IPS-15b (cell line): ENCODE measurements at regions not wholly inside any gene's neighbourhood (a gene's known extent, or its start where the extent isn't known, plus 50 kb on each side); places are given as distances from the start of the nearest gene placed in this dataset.

ENCODE experiments used
- H3K27me3 ChIP-seq: one replicate; pipeline ENCODE4 v1.6.1; 2013; ENCODE audit warnings: low read length; ENCODE audit not compliant: control insufficient read depth, insufficient read depth
- H3K36me3 ChIP-seq: one replicate; pipeline ENCODE4 v1.6.1; 2013; ENCODE audit warnings: low read length; ENCODE audit not compliant: control insufficient read depth, insufficient read depth
- H3K4me1 ChIP-seq: one replicate; pipeline ENCODE4 v1.6.1; 2013; ENCODE audit warnings: mild to moderate bottlenecking, low read length; ENCODE audit not compliant: control insufficient read depth, insufficient read depth
- H3K4me3 ChIP-seq: one replicate; pipeline ENCODE4 v1.5.1; 2013; ENCODE audit warnings: low read depth, low read length
- H3K9ac ChIP-seq: one replicate; pipeline ENCODE4 v1.6.1; 2013; ENCODE audit warnings: low read depth, mild to moderate bottlenecking, low read length
- H3K9me3 ChIP-seq: one replicate; pipeline ENCODE4 v1.6.1; 2013; ENCODE audit warnings: mild to moderate bottlenecking, low read length; ENCODE audit not compliant: control insufficient read depth, insufficient read depth

DNA sequence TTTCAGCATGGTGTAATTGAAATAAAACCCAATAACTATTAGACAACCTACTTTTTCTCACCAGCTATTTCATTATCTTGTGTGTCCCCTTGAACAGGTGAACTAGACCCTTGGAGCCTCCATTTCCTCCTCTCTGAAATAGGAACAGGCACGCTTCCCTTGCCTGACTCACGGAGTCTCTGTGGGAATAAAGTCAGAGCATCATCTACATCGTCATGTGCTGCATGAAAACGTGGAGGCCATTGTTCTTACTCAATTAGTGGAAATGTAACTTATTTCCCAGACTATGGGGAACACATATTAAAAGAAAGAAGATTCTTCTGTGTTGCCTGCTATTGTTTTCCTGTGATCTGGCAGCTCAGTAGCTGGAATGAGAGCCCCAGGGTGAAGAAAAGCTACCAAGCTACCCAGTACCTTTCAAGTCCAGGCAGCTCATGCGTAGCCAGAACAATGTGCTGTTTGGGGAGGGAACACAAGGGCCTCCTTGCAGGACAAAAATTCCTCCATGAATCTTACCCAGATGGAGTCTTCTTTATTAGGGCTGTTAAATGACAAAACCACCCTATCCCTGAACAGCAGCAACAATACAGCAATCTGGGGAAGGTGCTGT is 59.8 kb downstream of the SOX11 start:
- Histone ChIP-seq H3K36me3 (no peaks in the 10 kb centered on the region), H3K4me3 (no peak overlapping the region), H3K9me3 (no peaks in the 10 kb centered on the region), H3K4me1 (no peaks in the 10 kb centered on the region), H3K27me3 (no peaks in the 10 kb centered on the region), H3K9ac (no peak overlapping the region)

DNA sequence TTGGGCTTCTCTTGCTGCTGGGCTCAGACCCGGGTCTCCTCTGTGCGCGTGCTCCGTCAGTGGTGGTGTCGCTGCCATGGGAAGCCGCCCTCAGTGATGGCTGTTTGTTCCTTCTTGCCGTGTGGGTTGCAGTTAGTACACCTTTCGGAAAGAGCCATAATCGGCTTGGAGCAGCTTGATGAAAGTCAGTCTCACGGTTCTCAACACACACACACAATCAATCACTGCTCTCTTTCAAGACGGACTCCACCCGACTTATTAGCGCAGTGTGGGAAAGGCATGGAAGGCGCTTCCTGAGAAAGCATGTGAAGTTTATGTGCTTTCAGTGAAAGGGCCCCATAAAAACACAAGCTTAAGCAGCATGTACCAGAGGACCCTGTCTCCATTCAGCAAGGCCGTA is 64.1 kb downstream of the SOX11 start:
- Histone ChIP-seq H3K9me3 (no peaks in the 10 kb centered on the region), H3K9ac (no peak overlapping the region), H3K4me1 (no peaks in the 10 kb centered on the region), H3K4me3 (no peak overlapping the region), H3K27me3 (no peaks in the 10 kb centered on the region), H3K36me3 (no peaks in the 10 kb centered on the region)

DNA sequence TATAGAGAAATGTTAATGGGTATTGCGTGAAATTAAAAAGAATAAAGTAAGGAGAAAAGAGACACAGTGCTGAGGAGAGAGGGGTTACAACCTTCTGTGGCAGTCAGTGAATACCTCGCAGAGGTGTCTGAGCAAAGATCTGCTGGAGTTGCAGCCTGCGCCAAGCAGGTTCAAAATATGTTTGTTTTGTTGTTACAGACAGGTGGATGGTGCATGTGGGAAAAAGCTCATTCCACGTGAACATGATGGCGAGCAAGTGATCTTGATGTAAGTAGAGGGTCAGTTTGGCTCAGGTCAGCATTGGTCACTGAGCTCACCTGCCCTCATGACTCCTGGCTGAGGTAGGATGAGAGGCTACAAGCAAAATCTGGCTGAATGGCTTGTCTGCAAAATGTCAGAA is 66.2 kb downstream of the SOX11 start:
- no peaks in the 10 kb centered on the region for H3K4me1 ChIP-seq
- no peaks in the 10 kb centered on the region for H3K27me3 ChIP-seq
- H3K9ac ChIP-seq = no peak overlapping the region
- no peaks in the 10 kb centered on the region for H3K36me3 ChIP-seq
- no peaks in the 10 kb centered on the region for H3K9me3 ChIP-seq
- no peak overlapping the region for H3K4me3 ChIP-seq

DNA sequence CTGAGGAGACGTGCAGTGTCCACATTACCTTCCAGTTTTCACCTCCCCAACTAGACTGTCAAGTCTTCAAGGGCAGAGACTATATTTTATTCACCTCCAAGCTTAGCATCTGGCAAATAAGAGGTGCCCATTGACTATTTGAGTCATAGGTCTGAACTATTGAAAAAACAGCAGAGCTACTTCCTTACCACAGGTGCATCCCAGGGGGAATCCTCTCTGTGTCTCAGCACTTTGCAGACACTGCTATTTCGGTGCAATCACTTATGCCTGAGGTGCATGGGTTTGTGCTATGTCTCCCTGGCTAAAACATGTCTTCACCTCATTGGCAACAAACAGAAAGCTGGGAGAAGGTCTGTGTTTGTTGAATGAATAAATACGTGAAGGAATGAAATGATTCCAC is 67.8 kb downstream of the SOX11 start:
- H3K27me3 ChIP-seq = no peaks in the 10 kb centered on the region
- H3K4me3 ChIP-seq = no peak overlapping the region
- H3K36me3 ChIP-seq = no peaks in the 10 kb centered on the region
- no peaks in the 10 kb centered on the region for H3K9me3 ChIP-seq
- no peaks in the 10 kb centered on the region for H3K4me1 ChIP-seq
- H3K9ac ChIP-seq = no peak overlapping the region

DNA sequence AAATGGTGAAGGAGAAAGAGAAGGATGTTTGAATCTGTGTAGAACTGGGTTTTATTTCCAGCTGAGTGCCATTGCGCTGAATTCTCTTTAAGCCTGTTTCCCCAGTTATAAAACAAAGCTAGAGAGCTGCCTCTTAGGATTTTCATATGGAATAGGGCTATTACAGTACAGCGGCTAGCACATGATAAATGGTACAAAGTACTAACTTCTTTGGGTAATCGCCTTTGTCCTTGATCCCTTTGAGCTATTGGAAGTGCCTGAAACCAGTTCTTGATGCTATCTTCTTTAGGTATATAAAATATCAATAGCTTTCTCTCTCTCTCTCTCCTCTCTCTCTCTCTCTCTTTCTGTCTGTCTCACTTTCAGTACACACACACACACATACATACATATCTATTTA is 71.3 kb downstream of the SOX11 start:
- Histone ChIP-seq H3K9ac (no peak overlapping the region), H3K9me3 (no peaks in the 10 kb centered on the region), H3K36me3 (no peaks in the 10 kb centered on the region), H3K4me1 (no peaks in the 10 kb centered on the region), H3K4me3 (no peak overlapping the region), H3K27me3 (no peaks in the 10 kb centered on the region)

DNA sequence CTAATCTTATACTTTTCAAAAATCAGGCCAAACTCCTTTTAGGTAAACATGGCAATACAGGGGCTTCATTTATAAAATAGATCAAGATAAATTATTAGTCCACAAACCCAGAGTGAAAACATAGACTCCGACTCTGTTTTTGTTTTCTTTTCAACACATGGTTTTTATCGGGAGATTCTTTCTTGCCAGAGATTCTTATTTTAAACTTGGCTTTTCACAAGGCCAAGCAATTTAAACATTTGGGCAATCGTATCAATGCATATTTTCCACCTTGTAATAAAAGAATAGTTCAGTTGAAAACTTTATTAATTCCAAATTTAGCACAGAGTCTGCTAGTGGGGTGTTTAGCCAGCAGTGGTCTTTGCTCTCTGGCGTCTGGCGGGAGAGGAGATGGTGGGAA is 71.9 kb downstream of the SOX11 start:
- Histone ChIP-seq H3K4me1 (no peaks in the 10 kb centered on the region), H3K4me3 (no peak overlapping the region), H3K27me3 (no peaks in the 10 kb centered on the region), H3K9ac (no peak overlapping the region), H3K36me3 (no peaks in the 10 kb centered on the region), H3K9me3 (no peaks in the 10 kb centered on the region)

DNA sequence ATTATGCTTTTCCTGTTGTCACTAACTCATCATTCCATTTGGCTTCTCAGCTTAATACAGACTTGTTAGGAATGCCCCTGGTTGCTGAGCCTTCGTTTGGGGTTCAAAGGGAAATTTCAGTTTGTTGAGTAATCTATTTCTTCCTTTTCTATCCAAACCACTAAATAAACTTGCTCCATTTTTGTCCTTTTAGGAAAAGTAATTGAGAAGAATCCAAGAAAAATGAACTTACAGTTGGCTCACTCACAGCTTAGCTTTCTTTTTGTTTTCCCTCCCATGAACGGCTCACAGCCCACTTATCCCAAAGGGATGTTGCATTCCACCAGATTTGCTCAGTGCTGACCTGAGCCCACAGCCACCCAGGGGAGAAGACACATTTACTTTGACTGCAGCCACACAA is 73.9 kb downstream of the SOX11 start:
- no peaks in the 10 kb centered on the region for H3K36me3 ChIP-seq
- H3K9me3 ChIP-seq = no peaks in the 10 kb centered on the region
- H3K9ac ChIP-seq = no peak overlapping the region
- no peak overlapping the region for H3K4me3 ChIP-seq
- H3K27me3 ChIP-seq = no peaks in the 10 kb centered on the region
- no peaks in the 10 kb centered on the region for H3K4me1 ChIP-seq

DNA sequence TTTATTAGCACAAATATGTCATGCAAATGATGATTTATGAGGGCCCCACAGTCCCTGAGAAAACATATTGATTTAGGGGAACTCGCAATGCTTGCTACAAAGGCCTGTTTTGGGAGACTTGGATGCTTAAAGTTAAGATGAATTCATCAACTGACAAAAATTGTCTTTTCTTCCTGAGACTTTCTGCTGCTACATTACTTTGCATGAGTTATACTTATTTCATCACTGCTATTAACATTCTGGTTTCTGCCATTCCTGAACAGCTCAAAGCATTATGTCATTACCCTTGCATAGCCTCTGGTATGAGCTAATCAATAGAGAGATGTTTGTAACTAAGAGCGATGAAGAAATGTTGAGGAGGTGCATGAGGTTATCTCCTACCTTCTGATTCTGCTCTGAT is 74.4 kb downstream of the SOX11 start:
- Histone ChIP-seq H3K4me3 (no peak overlapping the region), H3K27me3 (no peaks in the 10 kb centered on the region), H3K4me1 (no peaks in the 10 kb centered on the region), H3K9me3 (no peaks in the 10 kb centered on the region), H3K9ac (no peak overlapping the region), H3K36me3 (no peaks in the 10 kb centered on the region)

DNA sequence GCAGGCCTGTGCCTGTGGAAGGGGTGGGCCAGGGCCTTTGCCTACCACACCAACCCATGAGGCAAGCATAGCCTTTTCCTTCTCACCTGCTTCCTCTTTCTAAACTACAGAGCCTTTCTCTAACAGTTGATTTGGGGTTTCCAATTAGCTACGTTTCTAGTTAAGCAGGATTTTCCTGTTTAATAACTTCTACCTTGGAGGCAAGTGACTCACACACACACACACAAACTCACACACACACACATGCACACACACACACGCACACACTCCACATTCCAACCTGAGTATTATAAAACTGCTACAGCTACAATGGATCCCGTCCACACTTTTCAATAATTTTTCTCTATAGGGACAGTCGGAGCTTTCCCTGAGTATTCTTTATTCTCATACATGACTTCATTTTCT is 84.9 kb downstream of the SOX11 start:
- H3K9me3 ChIP-seq = no peaks in the 10 kb centered on the region
- no peak overlapping the region for H3K4me3 ChIP-seq
- H3K4me1 ChIP-seq = no peaks in the 10 kb centered on the region
- no peaks in the 10 kb centered on the region for H3K36me3 ChIP-seq
- no peaks in the 10 kb centered on the region for H3K27me3 ChIP-seq
- H3K9ac ChIP-seq = no peak overlapping the region

DNA sequence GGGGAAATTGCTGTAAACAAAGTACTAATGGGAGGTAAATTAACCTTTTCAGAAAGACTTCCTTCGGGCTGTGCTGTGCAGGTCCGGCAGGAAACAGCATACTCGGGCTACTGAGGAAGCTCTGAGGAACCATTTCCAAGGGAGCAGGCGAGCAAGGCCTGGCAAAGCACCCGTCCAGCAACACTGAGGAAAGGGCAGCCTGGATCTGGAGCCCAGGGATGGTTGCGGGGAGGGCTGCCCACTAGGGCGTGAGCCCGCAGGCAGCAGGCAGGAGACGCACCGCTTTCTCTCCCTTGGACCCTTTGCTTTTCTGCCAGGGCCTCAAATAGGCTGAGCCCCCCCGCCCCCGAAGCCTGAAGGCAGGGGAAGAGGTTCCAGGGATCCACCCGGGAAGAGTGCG is 89.5 kb downstream of the SOX11 start:
- Histone ChIP-seq H3K27me3 (no peaks in the 10 kb centered on the region), H3K36me3 (no peaks in the 10 kb centered on the region), H3K9me3 (no peaks in the 10 kb centered on the region), H3K4me3 (no peak overlapping the region), H3K9ac (no peak overlapping the region), H3K4me1 (no peaks in the 10 kb centered on the region)

DNA sequence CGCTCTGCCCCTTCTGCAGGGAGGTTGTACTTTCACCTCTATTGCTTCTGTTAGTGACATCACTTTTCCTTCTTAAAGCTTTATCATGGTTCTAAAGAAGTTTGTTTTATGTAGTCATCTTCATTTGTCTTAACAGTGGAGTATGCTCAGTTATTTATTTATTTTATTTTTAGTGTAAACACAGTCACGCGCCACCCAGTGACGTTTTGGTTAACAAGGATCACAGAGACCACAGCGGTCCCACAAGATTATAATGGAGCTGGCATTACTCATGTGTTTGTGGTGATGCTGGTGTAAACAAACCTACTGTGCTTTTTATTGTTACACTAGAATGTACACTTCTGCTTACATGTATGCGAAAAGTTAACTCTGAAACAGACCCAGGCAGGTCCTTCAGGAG is 89.9 kb downstream of the SOX11 start:
- Histone ChIP-seq H3K36me3 (no peaks in the 10 kb centered on the region), H3K4me1 (no peaks in the 10 kb centered on the region), H3K27me3 (no peaks in the 10 kb centered on the region), H3K4me3 (no peak overlapping the region), H3K9me3 (no peaks in the 10 kb centered on the region), H3K9ac (no peak overlapping the region)

DNA sequence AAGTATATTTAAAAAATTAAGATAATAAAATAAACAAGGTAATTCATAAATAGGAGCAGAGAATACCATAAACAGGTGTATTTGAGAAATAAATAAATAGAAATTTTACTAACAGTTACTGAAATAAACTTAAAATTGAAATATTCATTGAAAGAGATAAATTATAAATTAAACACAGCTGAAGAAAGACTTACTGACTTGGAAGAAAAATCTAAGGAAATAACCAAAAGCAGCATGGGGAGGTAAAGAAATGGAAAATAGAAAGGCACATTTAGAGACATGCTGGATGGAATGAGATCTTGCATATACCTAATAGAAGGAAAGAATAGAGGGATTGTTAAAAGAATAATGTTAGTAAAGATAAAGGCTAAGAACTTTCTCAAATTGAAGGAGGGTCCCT is 96.3 kb downstream of the SOX11 start:
- Histone ChIP-seq H3K36me3 (no peaks in the 10 kb centered on the region), H3K4me3 (no peak overlapping the region), H3K9ac (no peak overlapping the region), H3K9me3 (peaks cover 5% of the 10 kb centered on the region), H3K27me3 (no peaks in the 10 kb centered on the region), H3K4me1 (no peaks in the 10 kb centered on the region)

DNA sequence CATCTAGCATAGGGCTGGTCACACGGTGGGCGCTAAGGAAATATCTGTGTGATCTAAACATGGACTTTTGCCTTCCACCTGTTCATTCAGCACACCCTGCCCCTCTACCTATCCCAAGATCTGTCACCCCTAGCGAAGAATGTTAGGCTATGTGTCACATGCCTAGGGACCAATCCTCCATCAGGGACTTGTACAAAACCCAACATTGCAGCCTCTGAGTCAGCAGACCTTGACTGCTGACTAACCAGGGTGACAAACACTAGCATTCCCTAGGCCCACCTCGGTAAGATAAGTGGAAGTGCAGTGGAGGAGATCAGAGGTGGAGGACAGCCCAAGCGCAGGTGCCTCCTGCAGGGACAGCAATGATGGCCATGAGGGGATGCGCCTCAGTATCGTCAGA is 99.2 kb downstream of the SOX11 start:
- Histone ChIP-seq H3K36me3 (no peaks in the 10 kb centered on the region), H3K9ac (no peak overlapping the region), H3K27me3 (no peaks in the 10 kb centered on the region), H3K4me1 (no peaks in the 10 kb centered on the region), H3K4me3 (no peak overlapping the region), H3K9me3 (peaks cover 5% of the 10 kb centered on the region)
